A549 (cell line): ENCODE measurements at regions not wholly inside any gene's neighbourhood (a gene's known extent, or its start where the extent isn't known, plus 50 kb on each side); places are given as distances from the start of the nearest gene placed in this dataset.

ENCODE experiments used
- CHD4 ChIP-seq: fragments of 200-600 bp; sonication (generic); IDR thresholded peaks from 2 replicates; pipeline ENCODE4 v1.6.1; 2016; ENCODE audit warnings: antibody characterized with exemption, mild to moderate bottlenecking, borderline replicate concordance
- MAX ChIP-seq: IDR thresholded peaks from 2 replicates; pipeline ENCODE4 v1.6.1; 2012
- NR3C1 ChIP-seq: fragments of >200 bp; sonication (Bioruptor Twin); formaldehyde crosslinking; IDR thresholded peaks from 3 replicates; pipeline ENCODE4 v1.6.1; 2017
- POLR2A ChIP-seq: IDR thresholded peaks from 2 replicates; pipeline ENCODE4 v1.6.1; 2012; ENCODE audit warnings: mild to moderate bottlenecking, low read length
- REST ChIP-seq: fragments of 200-600 bp; sonication (generic); IDR thresholded peaks from 2 replicates; pipeline ENCODE4 v1.6.1; 2016; ENCODE audit warnings: antibody characterized with exemption, mild to moderate bottlenecking, moderate library complexity
- TF ChIP-seq, protein P1 (sequence below): fragments of >200 bp; sonication (Bioruptor Twin); formaldehyde crosslinking; IDR thresholded peaks from 3 replicates; pipeline ENCODE4 v1.5.1; 2016

DNA sequence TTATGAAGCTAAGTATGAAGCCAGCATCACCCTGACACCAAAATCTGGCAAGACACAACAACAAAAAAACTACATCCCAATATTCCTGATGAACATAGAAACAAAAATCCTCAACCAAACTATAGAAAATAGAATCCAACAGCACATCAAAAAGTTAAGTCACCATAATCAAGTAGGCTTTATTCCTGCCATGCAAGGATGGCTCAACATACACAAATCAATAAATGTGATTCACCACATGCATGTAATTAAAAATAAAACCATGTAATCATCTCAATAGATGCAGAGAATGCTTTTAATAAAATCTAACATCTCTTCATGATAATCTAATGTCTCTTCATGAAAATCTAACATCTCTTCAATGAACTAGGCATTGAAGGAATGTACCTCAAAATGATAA is 249.4 kb upstream of the GK2 start:
- TF ChIP-seq POLR2A (no peak), NR3C1 (no peak), CHD4 (no peak), MAX (no peak), REST (no peak)
- TF ChIP-seq, protein P1, sequence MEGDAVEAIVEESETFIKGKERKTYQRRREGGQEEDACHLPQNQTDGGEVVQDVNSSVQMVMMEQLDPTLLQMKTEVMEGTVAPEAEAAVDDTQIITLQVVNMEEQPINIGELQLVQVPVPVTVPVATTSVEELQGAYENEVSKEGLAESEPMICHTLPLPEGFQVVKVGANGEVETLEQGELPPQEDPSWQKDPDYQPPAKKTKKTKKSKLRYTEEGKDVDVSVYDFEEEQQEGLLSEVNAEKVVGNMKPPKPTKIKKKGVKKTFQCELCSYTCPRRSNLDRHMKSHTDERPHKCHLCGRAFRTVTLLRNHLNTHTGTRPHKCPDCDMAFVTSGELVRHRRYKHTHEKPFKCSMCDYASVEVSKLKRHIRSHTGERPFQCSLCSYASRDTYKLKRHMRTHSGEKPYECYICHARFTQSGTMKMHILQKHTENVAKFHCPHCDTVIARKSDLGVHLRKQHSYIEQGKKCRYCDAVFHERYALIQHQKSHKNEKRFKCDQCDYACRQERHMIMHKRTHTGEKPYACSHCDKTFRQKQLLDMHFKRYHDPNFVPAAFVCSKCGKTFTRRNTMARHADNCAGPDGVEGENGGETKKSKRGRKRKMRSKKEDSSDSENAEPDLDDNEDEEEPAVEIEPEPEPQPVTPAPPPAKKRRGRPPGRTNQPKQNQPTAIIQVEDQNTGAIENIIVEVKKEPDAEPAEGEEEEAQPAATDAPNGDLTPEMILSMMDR = no peak
